ENCODE measurements at regions not wholly inside any gene's neighbourhood (a gene's known extent, or its start where the extent isn't known, plus 50 kb on each side); places are given as distances from the start of the nearest gene placed in this dataset.
"Not testable (repeated sequence)": the region's sequence is repeated elsewhere in the genome, so short reads cannot be mapped to it uniquely, and the experiment has no call there.

- DNase-seq (ENCODE audit: low read depth) = no peak
- TF ChIP-seq, protein P1, sequence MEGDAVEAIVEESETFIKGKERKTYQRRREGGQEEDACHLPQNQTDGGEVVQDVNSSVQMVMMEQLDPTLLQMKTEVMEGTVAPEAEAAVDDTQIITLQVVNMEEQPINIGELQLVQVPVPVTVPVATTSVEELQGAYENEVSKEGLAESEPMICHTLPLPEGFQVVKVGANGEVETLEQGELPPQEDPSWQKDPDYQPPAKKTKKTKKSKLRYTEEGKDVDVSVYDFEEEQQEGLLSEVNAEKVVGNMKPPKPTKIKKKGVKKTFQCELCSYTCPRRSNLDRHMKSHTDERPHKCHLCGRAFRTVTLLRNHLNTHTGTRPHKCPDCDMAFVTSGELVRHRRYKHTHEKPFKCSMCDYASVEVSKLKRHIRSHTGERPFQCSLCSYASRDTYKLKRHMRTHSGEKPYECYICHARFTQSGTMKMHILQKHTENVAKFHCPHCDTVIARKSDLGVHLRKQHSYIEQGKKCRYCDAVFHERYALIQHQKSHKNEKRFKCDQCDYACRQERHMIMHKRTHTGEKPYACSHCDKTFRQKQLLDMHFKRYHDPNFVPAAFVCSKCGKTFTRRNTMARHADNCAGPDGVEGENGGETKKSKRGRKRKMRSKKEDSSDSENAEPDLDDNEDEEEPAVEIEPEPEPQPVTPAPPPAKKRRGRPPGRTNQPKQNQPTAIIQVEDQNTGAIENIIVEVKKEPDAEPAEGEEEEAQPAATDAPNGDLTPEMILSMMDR (IDR thresholded peaks at IDR 0.05; ENCODE audit: control insufficient read depth, extremely low read depth, insufficient read depth) = no peak
These were observed 137.3 kb upstream of the GNAI1 start for GRCh38 chr7:79997345-79997744.

GRCh38 chr7:79995741-79996140 lies 138.9 kb upstream of the GNAI1 start:
- DNase-seq (ENCODE audit: low read depth); H3K4me3 ChIP-seq (ENCODE audit: low read depth, low read length): not testable (repeated sequence)

More at GRCh38 chr7:79997345-79997744, 137.3 kb upstream of the GNAI1 start:
- no peak overlapping the region for H3K4me3 ChIP-seq (ENCODE audit: low read depth, low read length)

GRCh38 chr7:79988653-79989052 lies 146.0 kb upstream of the GNAI1 start:
- DNase-seq (ENCODE audit: low read depth) = no peak
- no peak overlapping the region for H3K4me3 ChIP-seq (ENCODE audit: low read depth, low read length)
- TF ChIP-seq, protein P1 (IDR thresholded peaks at IDR 0.05; ENCODE audit: control insufficient read depth, extremely low read depth, insufficient read depth) = no peak

DNA sequence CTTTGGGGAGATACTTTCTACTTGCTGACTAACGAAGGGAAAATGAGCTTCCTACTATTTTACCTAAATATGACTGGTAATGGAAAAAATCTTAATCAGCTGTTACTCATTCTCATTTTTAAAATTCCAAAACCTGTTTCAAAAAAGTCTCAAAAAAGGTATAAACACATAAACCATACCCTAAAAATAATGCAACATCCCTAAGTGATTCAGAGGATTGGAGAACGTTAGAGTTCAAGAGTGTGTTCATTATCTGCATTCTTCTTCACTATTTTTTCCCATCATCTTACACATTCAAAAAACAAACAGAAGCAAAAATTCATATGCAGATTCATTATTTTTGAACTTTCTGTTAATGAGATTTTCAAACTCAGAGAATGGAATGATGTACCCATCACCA lies 150.4 kb upstream of the GNAI1 start:
- no peak for DNase-seq (ENCODE audit: low read depth)
- TF ChIP-seq, protein P1 (IDR thresholded peaks at IDR 0.05; ENCODE audit: control insufficient read depth, extremely low read depth, insufficient read depth) = no peak
- no peak overlapping the region for H3K4me3 ChIP-seq (ENCODE audit: low read depth, low read length)

- H3K4me3 ChIP-seq (ENCODE audit: low read depth, low read length) = no peak overlapping the region
- TF ChIP-seq, protein P1 (IDR thresholded peaks at IDR 0.05; ENCODE audit: control insufficient read depth, extremely low read depth, insufficient read depth) = no peak
- no peak for DNase-seq (ENCODE audit: low read depth)
These were observed 152.4 kb upstream of the GNAI1 start for GRCh38 chr7:79982141-79982770.

GRCh38 chr7:79980376-79980775 lies 154.3 kb upstream of the GNAI1 start:
- DNase-seq (ENCODE audit: low read depth) = no peak
- TF ChIP-seq, protein P1 (IDR thresholded peaks at IDR 0.05; ENCODE audit: control insufficient read depth, extremely low read depth, insufficient read depth) = no peak
- H3K4me3 ChIP-seq (ENCODE audit: low read depth, low read length) = no peak overlapping the region

- no peak for DNase-seq (ENCODE audit: low read depth)
These were observed 155.2 kb upstream of the GNAI1 start for GRCh38 chr7:79979437-79979836.

More at GRCh38 chr7:79979437-79979836, 155.2 kb upstream of the GNAI1 start:
- no peak overlapping the region for H3K4me3 ChIP-seq (ENCODE audit: low read depth, low read length)
- TF ChIP-seq, protein P1 (IDR thresholded peaks at IDR 0.05; ENCODE audit: control insufficient read depth, extremely low read depth, insufficient read depth) = no peak
